ENCODE measurements at regions not wholly inside any gene's neighbourhood (a gene's known extent, or its start where the extent isn't known, plus 50 kb on each side); places are given as distances from the start of the nearest gene placed in this dataset.

GRCh38 chr5:163608621-163609020 is 103.2 kb downstream of the MAT2B start:
- H3K27ac ChIP-seq, result no peak overlapping the region
- TF ChIP-seq CTCF (conservative IDR thresholded peaks at IDR 0.05), result no peak

- no peak for TF ChIP-seq CTCF (conservative IDR thresholded peaks at IDR 0.05)
- no peak overlapping the region for H3K27ac ChIP-seq
These were observed 104.5 kb downstream of the MAT2B start for GRCh38 chr5:163609910-163610309.

DNA sequence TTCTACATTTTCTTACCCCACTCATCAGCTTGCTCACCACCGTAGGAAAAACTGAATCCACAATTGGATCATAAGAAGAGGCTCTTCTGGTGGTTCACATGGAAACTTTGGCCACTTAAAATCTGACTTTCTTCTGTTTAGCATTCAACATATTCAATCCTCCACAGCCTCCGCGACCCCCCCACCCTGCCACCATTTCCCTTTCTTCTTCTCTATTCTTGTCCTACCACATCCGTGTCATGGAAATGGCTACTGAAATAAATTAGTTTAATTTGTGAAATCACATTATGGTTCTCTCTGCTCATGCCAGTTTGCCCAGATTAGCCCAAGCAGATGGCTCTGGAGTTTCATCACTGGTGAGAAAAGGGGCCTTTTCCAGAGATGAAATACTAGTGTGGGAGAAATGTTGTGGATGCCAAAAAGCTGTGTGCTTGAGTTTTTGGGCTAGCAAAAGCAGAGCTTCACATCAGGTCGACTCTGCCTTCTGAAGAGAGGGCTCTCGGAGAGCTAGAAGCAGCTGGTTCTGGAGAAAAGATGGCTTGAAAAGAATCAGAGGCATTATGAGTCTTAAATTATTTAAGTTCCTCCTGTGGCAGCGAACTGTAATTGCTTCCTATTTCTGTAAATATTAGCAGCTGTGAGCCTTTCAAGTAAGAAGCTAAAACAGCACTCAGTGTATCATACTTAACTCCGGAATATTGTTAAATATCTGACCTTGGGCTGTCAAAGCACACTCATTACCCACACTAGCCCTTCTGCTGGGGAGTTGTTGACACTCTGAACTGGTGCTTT is 107.1 kb downstream of the MAT2B start:
- no peak for TF ChIP-seq CTCF (conservative IDR thresholded peaks at IDR 0.05)
- no peak overlapping the region for H3K27ac ChIP-seq

DNA sequence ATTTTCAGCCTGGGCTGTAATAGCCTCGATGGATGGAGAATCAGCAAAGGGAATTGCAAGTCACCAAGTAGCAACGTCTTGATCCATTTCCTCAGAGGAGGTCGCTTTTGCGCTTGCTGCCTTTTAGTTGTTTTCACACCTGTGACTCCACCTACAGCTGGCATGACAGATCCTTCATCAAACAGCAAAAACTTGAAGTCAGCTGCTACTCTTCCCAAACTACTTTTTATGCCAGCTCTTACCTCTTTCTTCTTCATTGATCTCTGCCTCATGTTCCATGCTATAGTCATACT is 107.7 kb downstream of the MAT2B start:
- no peak for TF ChIP-seq CTCF (conservative IDR thresholded peaks at IDR 0.05)
- H3K27ac ChIP-seq, result no peak overlapping the region

GRCh38 chr5:163614787-163615186 is 109.4 kb downstream of the MAT2B start:
- TF ChIP-seq CTCF (conservative IDR thresholded peaks at IDR 0.05), result no peak
- no peak overlapping the region for H3K27ac ChIP-seq

DNA sequence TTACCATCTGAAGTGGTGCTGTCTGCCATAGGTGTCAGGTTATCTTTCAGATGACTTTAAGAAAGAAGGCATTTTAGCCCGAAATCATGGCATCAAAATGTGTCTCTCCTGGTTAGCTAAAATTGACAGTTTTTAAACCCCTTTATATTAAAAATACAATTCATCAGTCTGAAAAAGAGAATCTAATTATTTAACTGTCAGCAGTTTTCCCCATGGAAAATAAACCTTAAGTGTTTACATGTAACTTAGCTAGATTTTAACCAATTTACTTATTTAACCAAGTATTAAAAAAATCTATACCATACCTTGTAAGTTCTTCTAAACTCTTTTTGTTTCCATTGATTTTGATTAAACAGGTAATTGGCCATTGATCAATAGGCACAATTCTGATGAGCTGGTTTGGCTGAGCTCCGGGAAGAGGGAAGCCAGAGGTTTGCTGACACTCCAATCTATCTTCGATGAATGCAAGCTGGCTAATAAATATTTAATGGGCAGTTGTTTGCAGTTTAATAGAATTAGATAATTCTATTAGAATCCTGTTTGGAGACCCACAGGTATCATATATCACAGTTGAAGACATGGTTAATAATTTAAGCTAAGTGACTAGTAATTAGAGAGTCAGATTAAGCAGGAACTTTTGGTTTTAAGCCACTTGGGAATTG is 114.0 kb downstream of the MAT2B start:
- TF ChIP-seq CTCF (conservative IDR thresholded peaks at IDR 0.05), result no peak
- H3K27ac ChIP-seq, result no peak overlapping the region

DNA sequence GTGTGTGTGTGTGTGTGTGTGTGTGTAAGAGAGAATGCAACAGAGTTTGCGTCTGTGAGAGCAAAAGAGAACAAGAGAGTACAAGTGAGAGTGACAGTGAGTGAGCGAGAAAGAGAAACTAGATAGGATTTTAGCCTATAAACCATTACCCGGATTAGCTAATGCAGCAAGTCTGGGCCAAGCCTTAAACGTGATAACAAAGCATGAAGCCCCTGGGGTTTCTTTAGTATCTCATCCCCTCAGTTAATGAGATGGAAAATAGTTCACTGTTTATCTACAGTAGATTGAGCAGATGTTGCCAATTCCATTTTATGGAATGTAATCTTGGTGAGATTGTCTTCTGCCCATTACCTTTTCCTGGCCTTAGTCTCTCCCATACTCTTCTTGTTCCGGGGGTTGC is 114.5 kb downstream of the MAT2B start:
- no peak for TF ChIP-seq CTCF (conservative IDR thresholded peaks at IDR 0.05)
- H3K27ac ChIP-seq, result no peak overlapping the region
